ENCODE measurements at regions not wholly inside any gene's neighbourhood (a gene's known extent, or its start where the extent isn't known, plus 50 kb on each side); places are given as distances from the start of the nearest gene placed in this dataset.

GRCh38 chr14:73784181-73784987 is 67.2 kb upstream of the PTGR2 start:
- TF ChIP-seq, protein P1, sequence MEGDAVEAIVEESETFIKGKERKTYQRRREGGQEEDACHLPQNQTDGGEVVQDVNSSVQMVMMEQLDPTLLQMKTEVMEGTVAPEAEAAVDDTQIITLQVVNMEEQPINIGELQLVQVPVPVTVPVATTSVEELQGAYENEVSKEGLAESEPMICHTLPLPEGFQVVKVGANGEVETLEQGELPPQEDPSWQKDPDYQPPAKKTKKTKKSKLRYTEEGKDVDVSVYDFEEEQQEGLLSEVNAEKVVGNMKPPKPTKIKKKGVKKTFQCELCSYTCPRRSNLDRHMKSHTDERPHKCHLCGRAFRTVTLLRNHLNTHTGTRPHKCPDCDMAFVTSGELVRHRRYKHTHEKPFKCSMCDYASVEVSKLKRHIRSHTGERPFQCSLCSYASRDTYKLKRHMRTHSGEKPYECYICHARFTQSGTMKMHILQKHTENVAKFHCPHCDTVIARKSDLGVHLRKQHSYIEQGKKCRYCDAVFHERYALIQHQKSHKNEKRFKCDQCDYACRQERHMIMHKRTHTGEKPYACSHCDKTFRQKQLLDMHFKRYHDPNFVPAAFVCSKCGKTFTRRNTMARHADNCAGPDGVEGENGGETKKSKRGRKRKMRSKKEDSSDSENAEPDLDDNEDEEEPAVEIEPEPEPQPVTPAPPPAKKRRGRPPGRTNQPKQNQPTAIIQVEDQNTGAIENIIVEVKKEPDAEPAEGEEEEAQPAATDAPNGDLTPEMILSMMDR (IDR thresholded peaks at IDR 0.05): no peak
- no peak for TF ChIP-seq POLR2A (IDR thresholded peaks at IDR 0.05)
